CD4-positive, alpha-beta T cell treated with Interferon alpha-2 for 1 hour (primary cell): ENCODE measurements at regions not wholly inside any gene's neighbourhood (a gene's known extent, or its start where the extent isn't known, plus 50 kb on each side); places are given as distances from the start of the nearest gene placed in this dataset.

Experiments
- DNase-seq, 2 donors: peaks; one replicate each; pipeline ENCODE4 v3.0.0-alpha.2; 2020 to 2022

GRCh38 chr9:108125625-108126024 is 636.1 kb upstream of the KLF4 start:
- no peak for DNase-seq

GRCh38 chr9:108119530-108120113 is 630.1 kb upstream of the KLF4 start:
- DNase-seq, result no peak

DNA sequence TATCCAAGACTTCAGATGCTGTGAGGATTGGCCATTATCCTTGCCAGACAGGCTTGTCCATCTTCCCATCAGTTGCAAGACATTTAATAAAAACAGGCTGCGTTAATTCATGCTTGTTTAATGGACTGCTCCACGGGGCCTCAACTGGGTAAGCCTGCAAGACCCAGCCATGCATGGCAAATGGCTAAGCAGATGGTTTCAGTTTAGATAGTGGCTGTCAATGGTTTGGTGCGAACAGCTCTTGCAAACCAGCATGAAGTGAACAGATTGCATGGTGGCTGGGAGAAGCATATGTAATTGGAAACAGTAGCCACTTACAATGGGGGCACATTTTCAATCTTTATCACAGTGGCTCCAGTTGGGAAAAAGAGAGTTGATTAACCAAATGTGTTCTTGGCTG is 628.2 kb upstream of the KLF4 start:
- DNase-seq, result no peak

DNA sequence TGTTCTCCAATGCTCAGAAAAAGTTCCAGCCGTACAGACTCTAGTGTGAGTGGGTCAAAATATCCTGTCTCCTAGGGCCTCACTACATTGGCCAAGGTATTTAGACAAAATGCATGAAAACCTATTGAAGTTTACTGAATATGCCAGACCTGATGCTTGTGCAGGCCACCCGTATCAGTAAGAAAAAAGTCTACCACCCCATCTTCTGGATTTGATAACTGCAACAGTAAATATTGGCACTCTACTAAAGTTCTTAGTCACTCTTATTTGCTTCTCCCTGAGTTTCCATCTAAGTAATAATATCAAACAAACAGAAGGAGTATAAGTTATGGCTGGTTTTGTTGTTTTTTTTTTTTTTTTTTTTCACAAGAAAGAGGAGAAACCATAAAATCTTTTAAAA is 627.7 kb upstream of the KLF4 start:
- DNase-seq, result no peak

DNA sequence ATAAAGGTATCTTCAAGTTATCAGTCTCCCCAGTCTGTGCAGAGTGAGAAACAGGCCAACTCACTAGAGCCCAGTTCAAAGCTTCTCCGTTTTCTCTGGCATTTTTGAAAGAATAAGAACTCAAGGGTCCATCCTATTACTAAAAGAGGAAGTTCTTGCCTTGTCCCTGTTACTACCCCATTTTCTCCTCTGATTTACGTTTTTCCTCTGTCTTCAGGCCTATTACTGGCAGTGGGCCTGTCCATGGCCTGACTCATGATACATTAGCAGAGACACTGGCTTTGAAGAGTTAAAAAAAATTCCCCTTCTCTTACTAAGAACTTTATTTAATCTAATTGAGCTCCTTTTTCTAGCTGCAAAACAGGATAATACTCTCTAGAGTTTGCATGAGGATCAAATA is 624.0 kb upstream of the KLF4 start:
- DNase-seq, result peak in 1 of 2 donors; percentile 22

DNA sequence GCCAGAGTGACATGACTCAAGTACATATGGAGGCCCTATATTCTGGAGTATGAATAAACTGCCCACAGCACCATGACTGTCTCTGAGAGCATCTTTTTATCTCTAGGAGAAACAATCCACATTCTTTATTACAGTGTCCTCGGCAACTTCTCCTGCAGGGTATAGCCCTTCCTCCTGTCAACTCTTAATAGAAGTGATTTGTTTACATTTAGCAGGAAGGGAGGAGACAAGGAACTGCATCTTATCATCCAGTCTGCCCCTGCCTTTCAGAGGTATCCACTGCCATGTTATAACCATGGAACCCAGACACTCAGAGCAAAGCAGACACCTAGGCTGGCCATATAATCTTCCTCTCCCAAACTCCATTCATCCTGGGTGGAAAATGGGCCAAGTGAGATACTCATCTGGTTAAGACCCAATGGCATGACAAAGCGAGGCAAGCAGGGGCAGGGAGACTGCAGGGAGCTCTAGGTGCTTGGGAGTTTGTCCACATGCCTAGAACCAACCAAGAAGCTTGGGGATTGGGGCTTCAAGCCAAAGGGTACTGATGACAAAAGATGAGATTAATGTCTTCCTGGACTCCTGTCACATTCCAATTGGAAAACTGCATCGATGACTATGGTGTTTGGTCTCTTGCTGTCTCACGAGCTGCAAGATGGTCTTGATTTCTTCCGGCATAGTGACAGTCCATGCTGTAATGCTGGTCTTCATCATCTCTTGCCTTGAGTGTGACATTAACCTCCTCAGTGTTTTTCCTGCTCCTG is 620.5 kb upstream of the KLF4 start:
- DNase-seq, result no peak

- no peak for DNase-seq
These were observed 619.4 kb upstream of the KLF4 start for GRCh38 chr9:108108852-108109448.

- no peak for DNase-seq
These were observed 618.8 kb upstream of the KLF4 start for GRCh38 chr9:108108280-108108851.

GRCh38 chr9:108105885-108106284 is 616.3 kb upstream of the KLF4 start:
- no peak for DNase-seq

GRCh38 chr9:108104991-108105390 is 615.4 kb upstream of the KLF4 start:
- DNase-seq, result no peak

DNA sequence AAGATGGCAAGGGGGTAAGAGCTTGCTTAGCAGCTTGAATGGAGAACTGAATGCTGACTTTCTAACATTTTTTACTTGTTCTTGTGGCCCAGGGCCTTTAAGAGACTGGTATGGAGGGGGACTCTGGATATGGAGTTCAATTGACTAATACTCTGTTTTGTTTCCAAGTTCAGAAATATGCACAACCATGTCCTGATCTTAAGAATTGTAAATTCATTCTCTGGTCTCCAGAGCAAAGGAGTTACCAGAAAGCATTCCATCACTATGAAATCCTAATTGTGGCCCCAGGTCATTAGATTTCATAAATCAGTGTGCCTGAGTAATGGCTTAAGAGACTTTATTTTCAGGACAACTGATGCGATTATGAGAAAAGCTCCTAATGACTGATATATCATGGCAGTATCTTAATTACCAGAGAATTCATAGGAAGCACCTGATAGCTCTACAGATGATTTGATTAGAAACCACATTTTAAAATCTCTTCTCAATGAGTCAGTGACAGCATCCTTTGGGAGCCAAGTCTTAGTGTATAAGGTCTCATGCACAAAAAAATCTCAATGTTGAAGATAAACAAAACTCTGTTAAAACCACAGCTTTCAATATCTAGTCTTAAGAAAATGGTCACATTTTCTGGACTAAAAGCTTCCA is 613.6 kb upstream of the KLF4 start:
- DNase-seq, result no peak

DNA sequence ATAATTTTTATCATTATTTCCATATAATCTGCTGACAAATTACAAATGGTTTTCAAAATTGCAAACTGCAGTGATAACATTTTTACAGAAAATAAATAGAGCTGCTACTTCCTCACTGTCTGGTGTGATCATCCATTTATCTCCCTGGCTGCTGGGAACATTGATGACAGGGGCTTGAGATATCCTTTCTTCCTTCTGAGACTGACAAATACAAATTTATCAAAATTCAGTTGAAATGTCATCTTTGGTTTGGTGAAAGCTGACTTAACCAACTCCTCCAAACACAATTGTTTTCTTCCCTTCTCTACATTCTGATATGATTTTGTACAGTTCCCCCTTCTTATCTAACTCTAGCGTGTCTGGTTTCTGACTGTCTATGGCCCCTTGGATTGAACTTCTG is 611.8 kb upstream of the KLF4 start:
- no peak for DNase-seq

DNA sequence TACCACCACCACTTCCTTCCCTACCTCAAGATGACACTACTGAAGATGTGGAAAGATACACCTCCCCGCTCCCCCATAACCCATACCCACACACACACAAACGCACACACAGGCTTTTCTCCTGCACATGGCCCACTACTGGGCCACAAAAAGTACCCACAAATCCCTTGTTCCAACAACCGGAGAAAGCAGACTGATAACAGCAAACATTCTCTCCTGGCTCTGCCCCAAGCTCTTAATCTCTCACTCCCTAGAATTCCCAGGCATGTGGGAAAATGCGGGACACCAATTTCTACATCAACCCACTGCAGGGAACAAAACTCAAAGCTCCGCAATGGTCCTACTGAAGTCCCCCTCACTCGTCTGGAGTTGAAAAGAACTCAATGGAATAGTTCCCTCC is 611.0 kb upstream of the KLF4 start:
- DNase-seq, result no peak

DNA sequence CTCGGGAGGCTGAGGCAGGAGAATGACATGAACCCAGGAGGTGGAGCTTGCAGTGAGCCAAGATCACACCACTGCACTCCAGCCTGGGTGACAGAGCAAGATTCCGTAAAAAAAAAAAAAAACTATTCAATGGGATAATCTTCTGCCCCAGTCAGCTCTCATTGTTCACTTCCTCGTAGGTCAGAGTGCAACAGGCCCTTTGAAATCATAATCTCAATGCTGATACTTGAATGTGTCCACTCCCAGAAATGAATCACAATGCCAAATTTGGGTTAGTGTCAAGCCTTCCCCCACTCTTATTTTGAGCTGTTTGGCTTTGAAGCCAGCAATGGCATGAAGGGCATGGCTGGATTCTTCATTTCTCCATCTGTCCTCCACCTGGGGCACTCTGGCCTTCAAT is 610.3 kb upstream of the KLF4 start:
- no peak for DNase-seq

DNA sequence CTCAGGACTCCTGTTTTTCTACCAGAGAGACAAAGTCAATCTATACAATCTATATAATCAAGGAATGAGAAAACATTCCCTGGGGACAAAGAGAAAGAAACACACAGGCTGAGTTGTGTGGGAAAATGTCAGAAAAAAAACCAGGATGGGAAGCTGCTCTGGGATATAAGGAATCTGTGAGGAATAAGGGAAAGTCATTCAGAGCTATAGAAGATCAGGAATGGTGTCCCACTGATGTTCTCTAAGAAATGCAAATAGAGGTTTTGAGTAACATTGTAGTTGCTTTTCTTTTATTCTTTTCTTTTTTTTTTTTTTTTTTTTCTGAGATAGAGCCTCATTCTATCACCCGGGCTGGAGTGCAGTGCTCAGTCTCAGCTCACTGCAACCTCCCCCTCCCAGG is 605.9 kb upstream of the KLF4 start:
- DNase-seq, result no peak

DNA sequence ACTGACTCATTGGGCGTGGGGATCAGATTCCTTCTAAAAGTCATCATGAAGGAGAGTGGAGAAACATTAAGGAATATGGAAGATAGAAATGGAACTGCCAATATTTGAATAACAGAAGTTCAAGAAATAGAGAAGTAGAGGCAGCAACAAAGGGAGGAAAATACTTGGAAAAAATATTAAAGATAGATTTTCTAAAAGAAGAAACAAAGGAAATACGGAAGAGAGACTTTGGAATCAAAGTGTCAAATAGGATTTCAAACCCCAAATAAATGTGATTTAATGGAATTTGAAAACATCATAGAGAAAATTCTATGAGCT is 605.1 kb upstream of the KLF4 start:
- no peak for DNase-seq

GRCh38 chr9:108093773-108094675 is 604.5 kb upstream of the KLF4 start:
- no peak for DNase-seq

- DNase-seq, result no peak
These were observed 599.3 kb upstream of the KLF4 start for GRCh38 chr9:108088916-108089315.

DNA sequence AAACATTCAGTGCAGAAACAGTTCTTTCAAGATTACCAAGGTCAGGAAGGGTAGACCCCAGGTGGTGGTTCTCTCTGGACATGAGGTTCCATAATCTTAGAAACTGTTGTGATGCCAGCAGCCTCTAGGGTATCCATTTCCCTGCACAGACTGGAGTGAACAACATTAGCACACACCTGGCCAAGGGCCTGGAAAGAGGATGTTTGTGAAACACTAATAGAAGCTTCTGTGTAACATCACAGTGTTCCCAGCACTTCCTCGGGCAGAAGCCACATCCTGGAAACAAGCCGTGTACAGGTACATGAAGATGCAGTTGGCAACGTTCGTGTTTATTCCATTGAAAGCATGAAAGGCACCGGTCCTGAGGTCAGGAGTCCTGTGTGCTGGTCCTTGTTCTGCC is 598.2 kb upstream of the KLF4 start:
- DNase-seq, result no peak

DNA sequence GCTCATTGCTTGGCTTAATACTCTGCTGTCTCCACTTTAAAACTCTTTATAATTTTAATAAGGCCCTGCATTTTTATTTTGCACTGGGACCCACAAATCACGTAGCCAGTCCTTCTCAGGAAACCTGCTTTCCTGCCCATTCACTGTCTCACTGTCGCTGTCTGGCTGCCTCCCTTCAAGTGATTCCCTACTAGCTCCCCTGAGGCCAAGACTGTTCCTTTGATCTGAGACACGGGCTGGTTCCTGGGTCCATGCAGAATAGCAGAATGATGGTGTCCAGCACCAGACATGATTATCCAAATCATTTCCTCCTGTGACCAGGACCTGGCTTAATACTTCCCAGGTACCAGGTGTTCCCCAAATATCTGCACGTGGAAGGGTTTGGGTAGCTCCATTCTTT is 597.1 kb upstream of the KLF4 start:
- DNase-seq, result no peak

DNA sequence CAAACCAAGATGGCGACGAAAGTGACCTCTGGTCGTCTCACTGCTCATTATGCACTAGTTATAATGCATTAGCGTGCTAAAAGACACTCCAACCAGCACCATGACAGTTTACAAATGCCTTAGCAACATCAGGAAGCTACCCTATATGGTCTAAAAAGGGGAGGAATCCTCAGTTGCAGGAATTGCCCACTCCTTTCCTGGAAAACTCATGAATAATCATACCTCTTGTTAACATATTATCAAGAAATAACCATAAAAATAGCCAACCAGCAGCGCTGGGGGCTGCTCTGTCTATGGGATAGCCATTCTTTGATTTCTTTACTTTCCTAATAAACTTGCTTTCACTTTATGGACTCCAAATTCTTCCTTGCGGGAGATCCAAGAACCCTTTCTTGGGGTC is 595.7 kb upstream of the KLF4 start:
- DNase-seq, result no peak

- DNase-seq, result peak; percentile 0 to 6
These were observed 594.3 kb upstream of the KLF4 start for GRCh38 chr9:108083796-108084352.
